ENCODE measurements at regions not wholly inside any gene's neighbourhood (a gene's known extent, or its start where the extent isn't known, plus 50 kb on each side); places are given as distances from the start of the nearest gene placed in this dataset.

GRCh38 chr6:133697185-133697584 is 191.7 kb upstream of the TCF21 start:
- H3K27me3 Mint-ChIP-seq (ENCODE audit: insufficient read depth): no peaks in the 10 kb centered on the region
- peaks cover 7% of the 10 kb centered on the region for H3K9me3 Mint-ChIP-seq
- H3K4me3 ChIP-seq (ENCODE audit: low read length): no peak overlapping the region
- H3K27me3 ChIP-seq (ENCODE audit: control insufficient read depth, insufficient read depth, low read length, poor library complexity, severe bottlenecking): no peaks in the 10 kb centered on the region
- no peaks in the 10 kb centered on the region for H3K4me1 ChIP-seq (ENCODE audit: control insufficient read depth, insufficient read depth, low read length)
- no peak for TF ChIP-seq CTCF (conservative IDR thresholded peaks at IDR 0.05)
- no peak overlapping the region for H3K27ac Mint-ChIP-seq
- no peak overlapping the region for H3K4me3 Mint-ChIP-seq
- no peak overlapping the region for H3K9ac ChIP-seq (ENCODE audit: extremely low read depth, low read length, poor library complexity, severe bottlenecking)
- no peaks in the 10 kb centered on the region for H3K36me3 ChIP-seq (ENCODE audit: control insufficient read depth, insufficient read depth, low read length)
- H3K36me3 Mint-ChIP-seq (ENCODE audit: low read depth): no peaks in the 10 kb centered on the region
- no peak overlapping the region for H3K27ac ChIP-seq (ENCODE audit: low read depth, low read length)
- no peak for DNase-seq
- H3K9me3 ChIP-seq (ENCODE audit: control insufficient read depth, low read length): no peaks in the 10 kb centered on the region
- H3K4me1 Mint-ChIP-seq: no peaks in the 10 kb centered on the region

GRCh38 chr6:133697666-133698065 is 191.2 kb upstream of the TCF21 start:
- H3K4me3 Mint-ChIP-seq: no peak overlapping the region
- Histone ChIP-seq H3K9ac (ENCODE audit: extremely low read depth, low read length, poor library complexity, severe bottlenecking) (no peak overlapping the region), H3K4me1 (ENCODE audit: control insufficient read depth, insufficient read depth, low read length) (no peaks in the 10 kb centered on the region)

GRCh38 chr6:133698272-133698671 is 190.6 kb upstream of the TCF21 start:
- no peak for TF ChIP-seq CTCF (conservative IDR thresholded peaks at IDR 0.05)
- Mint-ChIP-seq H3K27ac (no peak overlapping the region), H3K36me3 (ENCODE audit: low read depth) (no peaks in the 10 kb centered on the region)

More at GRCh38 chr6:133697666-133698065, 191.2 kb upstream of the TCF21 start:
- no peak for TF ChIP-seq CTCF (conservative IDR thresholded peaks at IDR 0.05)
- DNase-seq: no peak
- H3K4me1 Mint-ChIP-seq: no peaks in the 10 kb centered on the region
- Histone ChIP-seq H3K4me3 (ENCODE audit: low read length) (no peak overlapping the region), H3K27me3 (ENCODE audit: control insufficient read depth, insufficient read depth, low read length, poor library complexity, severe bottlenecking) (no peaks in the 10 kb centered on the region), H3K9me3 (ENCODE audit: control insufficient read depth, low read length) (no peaks in the 10 kb centered on the region), H3K27ac (ENCODE audit: low read depth, low read length) (no peak overlapping the region), H3K36me3 (ENCODE audit: control insufficient read depth, insufficient read depth, low read length) (no peaks in the 10 kb centered on the region)
- H3K36me3 Mint-ChIP-seq (ENCODE audit: low read depth): no peaks in the 10 kb centered on the region
- H3K27me3 Mint-ChIP-seq (ENCODE audit: insufficient read depth): no peaks in the 10 kb centered on the region
- no peak overlapping the region for H3K27ac Mint-ChIP-seq
- peaks cover 7% of the 10 kb centered on the region for H3K9me3 Mint-ChIP-seq
- 84% methylated on average over 1 of the region's 1 CpG; no CpG with 5 or more reads in 1 of the 2 experiments for WGBS, 2 experiments (ENCODE audit: insufficient coverage in 1 of 2, insufficient read length in 1 of 2)

More at GRCh38 chr6:133698272-133698671, 190.6 kb upstream of the TCF21 start:
- no peaks in the 10 kb centered on the region for H3K36me3 ChIP-seq (ENCODE audit: control insufficient read depth, insufficient read depth, low read length)
- H3K4me3 ChIP-seq (ENCODE audit: low read length): no peak overlapping the region
- no peaks in the 10 kb centered on the region for H3K4me1 Mint-ChIP-seq
- no peak for DNase-seq
- no peaks in the 10 kb centered on the region for H3K4me1 ChIP-seq (ENCODE audit: control insufficient read depth, insufficient read depth, low read length)
- H3K9me3 ChIP-seq (ENCODE audit: control insufficient read depth, low read length): no peaks in the 10 kb centered on the region
- no peaks in the 10 kb centered on the region for H3K27me3 ChIP-seq (ENCODE audit: control insufficient read depth, insufficient read depth, low read length, poor library complexity, severe bottlenecking)
- no peak overlapping the region for H3K9ac ChIP-seq (ENCODE audit: extremely low read depth, low read length, poor library complexity, severe bottlenecking)
- H3K4me3 Mint-ChIP-seq: no peak overlapping the region
- H3K27ac ChIP-seq (ENCODE audit: low read depth, low read length): no peak overlapping the region
- H3K9me3 Mint-ChIP-seq: peaks cover 7% of the 10 kb centered on the region
- no peaks in the 10 kb centered on the region for H3K27me3 Mint-ChIP-seq (ENCODE audit: insufficient read depth)
- WGBS, 2 experiments (ENCODE audit: insufficient coverage in 1 of 2, insufficient read length in 1 of 2): 94% methylated on average over 1 of the region's 1 CpG; no CpG with 5 or more reads in 1 of the 2 experiments

Measured in endodermal cell (in vitro differentiated cells).